Aorta (tissue), 5 donors: ENCODE measurements at regions not wholly inside any gene's neighbourhood (a gene's known extent, or its start where the extent isn't known, plus 50 kb on each side); places are given as distances from the start of the nearest gene placed in this dataset.
A peak's percentile ranks its signal among the peaks of the same experiment; 100 is the strongest.
"Not testable (repeated sequence)": the region's sequence is repeated elsewhere in the genome, so short reads cannot be mapped to it uniquely, and the experiment has no call there.

ENCODE experiments used
- ATAC-seq: fragments of 200-7000 bp; cut with Tn5 transposase; one replicate; pipeline ENCODE4 v1.9.1; 2022; ENCODE audit warnings: moderate library complexity; ENCODE audit not compliant: low FRiP score
- DNase-seq, 2 donors: peaks; one replicate each; pipeline ENCODE4 v3.0.0-alpha.2; 2020
- H3K27ac ChIP-seq, 2 donors: one replicate each; pipeline ENCODE4 v1.5.1; 2013; ENCODE audit warnings: low read length in 2 of 2, mild to moderate bottlenecking in 2 of 2, moderate library complexity in 2 of 2, control low read depth in 1 of 2, inconsistent platforms in 1 of 2, low read depth in 1 of 2
- H3K27me3 ChIP-seq, 2 donors: one replicate each; pipeline ENCODE4 v1.6.1; 2013; ENCODE audit warnings: control low read depth in 1 of 2, low read length in 1 of 2, mild to moderate bottlenecking in 1 of 2, moderate library complexity in 1 of 2; ENCODE audit not compliant: insufficient read depth in 2 of 2, control insufficient read depth in 1 of 2
- H3K36me3 ChIP-seq, 2 donors: one replicate each; pipeline ENCODE4 v1.6.1; 2013; ENCODE audit warnings: control low read depth in 1 of 2, low read length in 1 of 2, mild to moderate bottlenecking in 1 of 2; ENCODE audit not compliant: insufficient read depth in 2 of 2, control insufficient read depth in 1 of 2
- H3K4me1 ChIP-seq, 2 donors: one replicate each; pipeline ENCODE4 v1.6.1; 2013; ENCODE audit warnings: low read length in 2 of 2, control low read depth in 1 of 2, mild to moderate bottlenecking in 1 of 2, moderate library complexity in 1 of 2; ENCODE audit not compliant: insufficient read depth in 2 of 2, control insufficient read depth in 1 of 2
- H3K4me3 ChIP-seq, 2 donors: one replicate each; pipeline ENCODE4 v1.5.1; 2013; ENCODE audit warnings: low read length in 2 of 2, control low read depth in 1 of 2, mild to moderate bottlenecking in 1 of 2
- H3K9me3 ChIP-seq: one replicate; pipeline ENCODE4 v1.6.1; 2013; ENCODE audit warnings: mild to moderate bottlenecking, low read length; ENCODE audit not compliant: control insufficient read depth
- WGBS, 2 donors: extraction: QIAGEN DNeasy Blood & Tissue Kit; methylation state at CpG; one replicate each; pipeline ENCODE4 v1.1.7; 2013; 5-methylcytosine and 5-hydroxymethylcytosine counted together
- intact Hi-C, 2 donors: fragments of 100-400 bp; cut with DNase I; formaldehyde crosslinking; loops; one replicate each; pipeline versions ENCODE4 v1.14.2 to v1.15.0; 2022
- donor health status: healthy with polysubstance abuse.
- donor health status: Bipolar disorder and iron deficiency.
- donor health status: DM: no; HTN: no; CAD: no.
- donor health status: DM: no; HTN: no; CAD: no.
- donor health status: DM: yes; HTN: yes; CAD: no.

DNA sequence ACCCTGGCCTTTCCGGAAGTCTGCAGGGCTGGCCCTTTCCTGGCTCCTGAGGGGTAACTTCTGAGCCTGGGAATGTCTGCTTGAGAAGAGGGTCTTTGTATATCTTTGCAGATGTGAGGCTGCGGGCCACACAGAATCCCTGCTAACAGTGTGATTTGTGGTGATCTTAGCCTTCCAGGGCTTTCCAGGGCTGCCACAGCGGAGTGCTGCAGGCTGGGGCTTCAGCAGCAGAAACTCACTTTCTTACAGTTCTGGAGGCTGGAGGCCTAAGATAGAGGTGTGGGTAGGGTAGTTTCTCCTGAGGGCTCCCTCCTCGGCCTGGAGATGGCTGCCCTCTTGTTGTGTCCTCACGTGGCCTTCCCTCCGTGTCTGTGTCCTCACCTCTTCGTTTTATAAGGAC is 294.7 kb upstream of the HS6ST1 start:
- H3K36me3 ChIP-seq, result no peaks in the 10 kb centered on the region
- no peak overlapping the region for H3K4me3 ChIP-seq
- peak in 1 of 2 donors; percentile 32 for DNase-seq
- WGBS, 2 donors, result 78 to 91% methylated on average over 7 of the region's 7 CpGs
- no peaks in the 10 kb centered on the region for H3K4me1 ChIP-seq
- intact Hi-C loops, result no loop called here
- no peak overlapping the region for H3K27ac ChIP-seq
- no peaks in the 10 kb centered on the region for H3K9me3 ChIP-seq
- H3K27me3 ChIP-seq, result no peaks in the 10 kb centered on the region
- ATAC-seq, result no peak

DNA sequence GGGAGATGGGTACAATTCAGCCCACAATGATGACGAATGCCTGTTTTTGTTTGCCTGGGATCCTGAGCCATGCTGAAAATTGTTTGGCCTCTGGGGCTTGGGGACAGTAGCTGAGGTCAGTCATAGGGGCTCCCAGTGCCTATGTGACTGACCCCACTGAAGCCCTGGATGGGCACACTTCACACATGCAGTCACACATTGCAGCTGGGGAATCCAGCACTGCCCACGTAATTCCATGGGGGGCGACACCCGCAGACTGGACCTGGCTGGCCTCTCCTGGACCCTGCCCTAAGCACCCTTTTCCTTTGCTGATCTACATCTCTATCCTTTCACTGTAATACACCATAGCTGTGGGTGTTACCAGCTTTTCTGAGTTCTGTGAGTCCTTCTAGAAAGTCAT is 295.2 kb upstream of the HS6ST1 start:
- DNase-seq (peak; percentile 8 to 36), ATAC-seq (no peak)
- Histone ChIP-seq H3K4me3 (no peak overlapping the region), H3K36me3 (no peaks in the 10 kb centered on the region), H3K4me1 (no peaks in the 10 kb centered on the region), H3K9me3 (no peaks in the 10 kb centered on the region), H3K27me3 (no peaks in the 10 kb centered on the region), H3K27ac (no peak overlapping the region)
- 95 to 98% methylated on average over 4 of the region's 4 CpGs for WGBS, 2 donors
- intact Hi-C loops, result no loop called here

DNA sequence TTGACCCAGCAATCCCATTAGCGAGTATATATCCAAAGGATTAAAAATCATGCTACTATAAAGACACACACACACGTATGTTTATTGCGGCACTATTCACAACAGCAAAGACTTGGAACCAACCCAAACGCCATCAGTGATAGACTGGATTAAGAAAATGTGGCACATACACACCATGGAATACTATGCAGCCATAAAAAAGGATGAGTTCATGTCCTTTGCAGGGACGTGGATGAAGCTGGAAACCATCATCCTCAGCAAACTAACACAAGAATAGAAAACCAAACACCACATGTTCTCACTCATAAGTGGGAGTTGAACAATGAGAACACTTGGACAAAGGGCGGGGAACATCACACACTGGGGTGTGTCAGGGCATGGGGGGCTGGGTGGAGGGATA is 296.2 kb upstream of the HS6ST1 start:
- H3K27me3 ChIP-seq, H3K27ac ChIP-seq, H3K4me1 ChIP-seq, ATAC-seq, intact Hi-C loops, H3K4me3 ChIP-seq, H3K9me3 ChIP-seq, H3K36me3 ChIP-seq: not testable (repeated sequence)
- 92% methylated on average over 6 of the region's 6 CpGs for WGBS, 2 donors
- peak; percentile 3 to 11 for DNase-seq

DNA sequence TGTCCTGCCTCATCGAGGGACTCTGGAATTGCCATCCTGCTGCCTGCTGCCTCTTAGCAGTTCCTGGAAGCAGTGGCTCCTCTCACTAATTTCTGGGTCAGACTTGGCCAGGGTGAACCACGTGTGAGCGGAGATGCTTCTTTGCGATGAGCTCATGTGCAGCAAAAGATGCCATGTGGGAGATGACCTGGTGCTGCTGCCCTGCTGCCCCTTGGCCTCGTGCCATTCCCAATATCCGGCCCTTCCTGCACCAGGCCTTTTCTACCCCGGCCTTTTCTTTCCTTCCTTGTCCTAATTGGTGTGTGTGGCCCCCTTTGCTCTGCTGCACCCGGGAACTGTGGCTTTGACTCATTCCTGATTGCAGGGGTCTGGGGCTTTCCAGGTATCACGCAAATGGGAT is 296.9 kb upstream of the HS6ST1 start:
- no peaks in the 10 kb centered on the region for H3K9me3 ChIP-seq
- H3K36me3 ChIP-seq, result no peaks in the 10 kb centered on the region
- H3K27me3 ChIP-seq, result no peaks in the 10 kb centered on the region
- DNase-seq (peak; percentile 13 to 37), ATAC-seq (no peak)
- H3K4me1 ChIP-seq, result no peaks in the 10 kb centered on the region
- H3K4me3 ChIP-seq, result no peak overlapping the region
- intact Hi-C loops, result no loop called here
- 85 to 91% methylated on average over 9 of the region's 9 CpGs for whole genome bisulfite sequencing, 2 donors
- H3K27ac ChIP-seq, result no peak overlapping the region

DNA sequence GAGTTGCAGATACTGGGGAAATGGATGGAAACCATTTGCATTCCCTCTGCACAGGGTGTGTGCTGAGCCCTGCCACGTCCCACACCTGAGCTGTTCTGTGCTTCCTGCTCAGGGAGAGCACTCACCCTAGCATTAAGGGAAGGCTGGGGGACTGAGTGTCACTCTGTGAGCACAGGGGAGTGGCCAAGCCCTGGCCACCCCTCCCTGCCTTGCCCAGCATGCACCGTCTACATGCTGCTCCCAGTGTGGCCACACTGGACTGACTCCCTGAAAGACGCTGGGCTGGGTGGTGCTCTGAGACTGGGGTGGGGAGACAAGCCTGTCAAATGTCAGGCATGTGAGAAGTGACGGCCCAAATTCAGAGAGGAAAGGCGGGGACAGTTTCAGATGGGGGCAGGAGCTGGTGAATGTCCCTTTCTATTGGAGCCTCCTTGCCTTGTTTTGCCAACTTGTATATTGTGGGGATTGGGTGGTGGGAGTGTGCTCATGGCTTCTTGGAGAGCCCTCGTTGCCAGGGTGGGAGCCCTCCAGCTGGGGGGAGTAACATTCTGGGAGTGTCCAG is 298.4 kb upstream of the HS6ST1 start:
- Histone ChIP-seq H3K27ac (no peak overlapping the region), H3K36me3 (no peaks in the 10 kb centered on the region), H3K27me3 (no peaks in the 10 kb centered on the region), H3K4me1 (no peaks in the 10 kb centered on the region), H3K9me3 (no peaks in the 10 kb centered on the region), H3K4me3 (no peak overlapping the region)
- peak; percentile 14 to 59 for DNase-seq
- ATAC-seq, result no peak
- intact Hi-C loops, result no loop called here
- WGBS, 2 donors, result 79 to 83% methylated on average over 6 of the region's 6 CpGs

DNA sequence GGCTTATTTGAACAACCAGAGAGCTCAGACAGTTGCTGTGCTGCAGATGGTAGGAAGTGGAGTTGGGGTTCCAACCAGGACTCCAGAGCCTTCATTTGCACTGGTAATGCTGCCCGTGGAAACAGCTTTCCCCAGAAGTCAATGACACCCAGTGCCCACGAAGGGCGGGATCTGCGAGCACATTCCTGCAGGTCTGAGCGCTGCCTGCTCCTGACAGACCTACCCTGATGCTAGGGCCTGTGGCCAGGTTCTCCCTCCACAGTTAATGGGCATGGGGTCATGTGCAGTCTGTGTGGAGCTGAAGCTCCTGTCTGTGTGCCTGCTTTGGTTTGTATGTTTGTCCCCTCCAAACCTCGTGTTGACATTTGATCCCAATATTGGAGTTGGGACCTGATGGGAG is 299.0 kb upstream of the HS6ST1 start:
- DNase-seq (peak; percentile 10 to 32), ATAC-seq (no peak)
- H3K9me3 ChIP-seq, result no peaks in the 10 kb centered on the region
- no peak overlapping the region for H3K4me3 ChIP-seq
- no peaks in the 10 kb centered on the region for H3K4me1 ChIP-seq
- H3K36me3 ChIP-seq, result no peaks in the 10 kb centered on the region
- intact Hi-C loops, result no loop called here
- H3K27me3 ChIP-seq, result no peaks in the 10 kb centered on the region
- no peak overlapping the region for H3K27ac ChIP-seq
- 90 to 93% methylated on average over 6 of the region's 6 CpGs for WGBS, 2 donors

DNA sequence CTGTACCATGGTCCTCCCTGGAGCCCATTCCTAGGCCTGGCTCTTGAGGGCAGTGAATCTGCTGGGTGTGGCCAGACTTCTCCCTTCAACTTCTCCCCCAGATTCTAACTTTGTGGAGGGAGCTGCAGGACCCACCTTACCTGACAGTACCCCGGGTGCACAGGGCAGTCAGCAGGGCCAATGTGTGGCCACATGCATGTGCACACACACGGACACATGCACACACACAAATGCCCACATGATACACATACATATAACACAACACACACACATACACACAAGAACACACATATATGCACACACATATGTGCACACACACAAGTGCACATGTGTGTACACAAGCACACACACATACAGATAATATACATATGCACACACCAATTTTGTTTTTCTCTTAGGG is 300.0 kb upstream of the HS6ST1 start:
- H3K27ac ChIP-seq, result no peak overlapping the region
- H3K4me1 ChIP-seq, result no peaks in the 10 kb centered on the region
- H3K9me3 ChIP-seq, result no peaks in the 10 kb centered on the region
- no peaks in the 10 kb centered on the region for H3K27me3 ChIP-seq
- H3K36me3 ChIP-seq, result no peaks in the 10 kb centered on the region
- no peak overlapping the region for H3K4me3 ChIP-seq
- intact Hi-C loops, result no loop called here
- 91% methylated on average over 2 of the region's 2 CpGs for WGBS, 2 donors
- peak in 1 of 2 donors; percentile 69 for DNase-seq
- no peak for ATAC-seq

DNA sequence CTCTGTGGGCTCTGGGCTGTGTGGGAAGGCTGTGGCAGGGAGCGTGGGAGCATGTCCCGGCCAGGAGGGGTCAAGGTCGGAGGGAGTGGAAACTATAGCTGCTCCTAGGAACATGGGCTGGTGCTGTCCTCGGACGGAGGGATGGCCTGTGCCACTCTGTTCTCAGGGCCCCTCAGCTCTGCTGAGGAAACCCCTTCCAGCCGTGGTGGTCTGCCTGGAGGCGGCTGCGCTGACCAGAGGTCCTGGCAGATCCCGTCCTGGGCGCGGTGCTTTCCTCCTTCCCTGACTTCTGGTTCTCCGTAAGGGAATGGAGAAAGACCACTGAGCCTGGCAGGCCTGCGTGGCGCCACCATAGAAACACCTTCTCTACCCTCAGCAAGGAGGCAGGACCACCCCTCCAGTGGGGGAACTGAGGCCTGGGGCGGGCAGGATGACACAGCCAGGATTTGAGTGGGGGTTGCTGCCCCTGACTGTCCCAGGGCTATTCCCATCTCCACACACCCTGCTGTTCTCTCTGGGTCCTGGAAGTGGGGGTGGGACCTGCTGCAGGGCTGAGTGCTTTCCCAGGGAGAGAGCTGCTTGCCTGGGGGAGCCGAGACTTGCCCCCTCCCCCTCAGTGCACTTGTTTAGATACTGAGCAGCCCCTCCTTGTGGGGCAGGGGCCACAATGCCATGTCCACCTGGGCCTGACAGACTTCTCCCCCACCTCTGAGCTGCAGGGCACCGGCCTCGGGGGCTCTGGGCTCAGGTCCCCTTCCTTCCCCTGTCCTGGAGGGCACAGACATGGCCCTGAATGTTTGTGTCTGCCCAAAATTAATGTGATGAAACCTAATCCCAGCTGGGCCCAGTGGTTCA is 301.0 kb upstream of the HS6ST1 start:
- no peaks in the 10 kb centered on the region for H3K4me1 ChIP-seq
- H3K27me3 ChIP-seq, result no peaks in the 10 kb centered on the region
- ATAC-seq (no peak), DNase-seq (peak in 1 of 2 donors; percentile 62)
- no peak overlapping the region for H3K4me3 ChIP-seq
- H3K27ac ChIP-seq, result no peak overlapping the region
- H3K36me3 ChIP-seq, result no peaks in the 10 kb centered on the region
- WGBS, 2 donors, result 96 to 98% methylated on average over 18 of the region's 18 CpGs
- intact Hi-C loops, result no loop called here
- H3K9me3 ChIP-seq, result no peaks in the 10 kb centered on the region

DNA sequence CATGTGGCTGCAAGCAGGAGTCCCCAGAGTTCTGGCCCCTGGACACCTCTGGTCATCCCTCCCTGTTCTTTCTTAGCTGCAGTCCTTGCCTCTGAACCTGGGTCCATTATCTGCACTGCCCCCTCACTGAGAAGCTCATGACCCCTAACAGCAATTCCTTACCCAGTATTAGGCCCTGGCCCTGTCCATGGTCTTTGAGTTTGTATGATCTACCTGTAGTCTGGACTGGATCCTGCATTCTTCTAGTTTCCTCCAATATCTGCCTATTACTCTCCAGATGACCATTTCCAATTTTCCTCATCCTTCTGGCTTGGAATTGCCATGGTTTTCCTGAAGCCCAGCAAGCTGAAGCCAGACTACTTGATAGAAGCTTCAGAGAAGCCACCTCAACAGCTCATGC is 302.4 kb upstream of the HS6ST1 start:
- intact Hi-C loops, result no loop called here
- no peaks in the 10 kb centered on the region for H3K36me3 ChIP-seq
- H3K27ac ChIP-seq, result no peak overlapping the region
- H3K4me1 ChIP-seq, result no peaks in the 10 kb centered on the region
- ATAC-seq (no peak), DNase-seq (peak in 1 of 2 donors; percentile 45)
- no peak overlapping the region for H3K4me3 ChIP-seq
- H3K9me3 ChIP-seq, result no peaks in the 10 kb centered on the region
- H3K27me3 ChIP-seq, result no peaks in the 10 kb centered on the region
